ENCODE measurements at regions not wholly inside any gene's neighbourhood (a gene's known extent, or its start where the extent isn't known, plus 50 kb on each side); places are given as distances from the start of the nearest gene placed in this dataset.

DNA sequence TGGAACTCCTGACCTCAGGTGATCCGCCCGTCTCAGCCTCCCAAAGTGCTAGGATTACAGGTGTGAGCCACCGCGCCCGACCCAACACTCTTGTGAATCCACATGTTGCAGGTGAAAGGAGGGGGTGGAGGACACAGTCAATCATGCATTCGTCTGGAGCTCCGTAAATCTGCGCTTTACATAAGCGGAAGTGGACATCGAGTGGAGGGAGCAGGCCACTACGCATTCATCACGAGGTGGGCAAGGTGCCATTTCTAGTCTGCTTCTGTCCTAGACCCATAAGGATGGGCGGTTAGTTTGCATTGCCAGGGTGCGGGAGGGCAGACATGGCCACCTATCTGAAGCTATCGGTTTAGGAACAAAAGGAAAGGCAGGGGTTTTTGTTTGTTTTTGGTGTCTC, 225.2 kb upstream of the TCERG1L start:
- no peak for DNase-seq (ENCODE audit: low read depth, low spot score)
- Histone ChIP-seq H3K27ac (ENCODE audit: insufficient read depth, low read depth, low read length) (no peak overlapping the region), H3K9me1 (replicated peaks; ENCODE audit: control insufficient read depth, extremely low read depth, insufficient read depth, low read length) (no peaks in the 10 kb centered on the region), H3K79me2 (ENCODE audit: control insufficient read depth, insufficient read depth, low read length) (no peaks in the 10 kb centered on the region), H3K27me3 (ENCODE audit: control insufficient read depth in 2 of 2, insufficient read depth in 2 of 2, low read length in 2 of 2) (no peaks in the 10 kb centered on the region), H3K4me3 (replicated peaks in 1 of 3; ENCODE audit: insufficient read depth in 1 of 3, low read depth in 1 of 3, low read length in 3 of 3) (no peak overlapping the region), H2AFZ (ENCODE audit: low read depth, low read length) (no peak overlapping the region), H3K9ac (replicated peaks; ENCODE audit: extremely low read depth, insufficient read depth, low read length) (no peak overlapping the region), H4K20me1 (replicated peaks; ENCODE audit: control insufficient read depth, extremely low read depth, insufficient read depth, low read length) (no peaks in the 10 kb centered on the region), H3K36me3 (ENCODE audit: control insufficient read depth in 2 of 2, extremely low read depth in 1 of 2, insufficient read depth in 2 of 2, low read length in 2 of 2) (no peaks in the 10 kb centered on the region), H3K9me3 (replicated peaks; ENCODE audit: control insufficient read depth, insufficient read depth, low read length) (peaks cover 2% of the 10 kb centered on the region), H3K4me2 (ENCODE audit: insufficient read depth, low read length) (no peak overlapping the region), H3K4me1 (ENCODE audit: control insufficient read depth, extremely low read depth, insufficient read depth, low read length) (no peaks in the 10 kb centered on the region)
- dilution Hi-C loops (cut with MboI; ENCODE audit: extremely low pct_ligation_motif_present, low sequenced_read_pairs) = no loop called here
- TF ChIP-seq EZH2 (IDR thresholded peaks at IDR 0.05; ENCODE audit: borderline replicate concordance, low read depth, low read length, severe bottlenecking) (no peak), POLR2A (IDR thresholded peaks at IDR 0.05; ENCODE audit: low read depth, low read length) (no peak), POLR2AphosphoS5 (IDR thresholded peaks at IDR 0.05; ENCODE audit: insufficient read depth, low read depth, low read length) (no peak), MYC (IDR thresholded peaks at IDR 0.05; ENCODE audit: low read depth, low read length) (no peak), FOS (IDR thresholded peaks at IDR 0.05; ENCODE audit: borderline replicate concordance, insufficient read depth, low read length) (no peak), JUN (IDR thresholded peaks at IDR 0.05; ENCODE audit: borderline replicate concordance, insufficient read depth, insufficient read length, low read depth) (no peak), GATA2 (IDR thresholded peaks at IDR 0.05; ENCODE audit: insufficient read depth, insufficient read length, low read depth, low read length) (no peak)
- TF ChIP-seq, protein P1, sequence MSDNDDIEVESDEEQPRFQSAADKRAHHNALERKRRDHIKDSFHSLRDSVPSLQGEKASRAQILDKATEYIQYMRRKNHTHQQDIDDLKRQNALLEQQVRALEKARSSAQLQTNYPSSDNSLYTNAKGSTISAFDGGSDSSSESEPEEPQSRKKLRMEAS (IDR thresholded peaks at IDR 0.05; ENCODE audit: insufficient read depth, insufficient read length) = no peak
- TF ChIP-seq, protein P2, sequence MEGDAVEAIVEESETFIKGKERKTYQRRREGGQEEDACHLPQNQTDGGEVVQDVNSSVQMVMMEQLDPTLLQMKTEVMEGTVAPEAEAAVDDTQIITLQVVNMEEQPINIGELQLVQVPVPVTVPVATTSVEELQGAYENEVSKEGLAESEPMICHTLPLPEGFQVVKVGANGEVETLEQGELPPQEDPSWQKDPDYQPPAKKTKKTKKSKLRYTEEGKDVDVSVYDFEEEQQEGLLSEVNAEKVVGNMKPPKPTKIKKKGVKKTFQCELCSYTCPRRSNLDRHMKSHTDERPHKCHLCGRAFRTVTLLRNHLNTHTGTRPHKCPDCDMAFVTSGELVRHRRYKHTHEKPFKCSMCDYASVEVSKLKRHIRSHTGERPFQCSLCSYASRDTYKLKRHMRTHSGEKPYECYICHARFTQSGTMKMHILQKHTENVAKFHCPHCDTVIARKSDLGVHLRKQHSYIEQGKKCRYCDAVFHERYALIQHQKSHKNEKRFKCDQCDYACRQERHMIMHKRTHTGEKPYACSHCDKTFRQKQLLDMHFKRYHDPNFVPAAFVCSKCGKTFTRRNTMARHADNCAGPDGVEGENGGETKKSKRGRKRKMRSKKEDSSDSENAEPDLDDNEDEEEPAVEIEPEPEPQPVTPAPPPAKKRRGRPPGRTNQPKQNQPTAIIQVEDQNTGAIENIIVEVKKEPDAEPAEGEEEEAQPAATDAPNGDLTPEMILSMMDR (IDR thresholded peaks at IDR 0.05; ENCODE audit: extremely low read depth in 1 of 2, insufficient read depth in 1 of 2, low read depth in 1 of 2, low read length in 2 of 2) = no peak
- CTCF ChIA-PET = no interaction called here
- intact Hi-C loops (cut with micrococcal nuclease) = no loop called here
- POLR2A ChIA-PET = no interaction called here
- BruUV-seq (replicated peaks) = no TSS peak
- FAIRE-seq = no peak
